ENCODE measurements at regions not wholly inside any gene's neighbourhood (a gene's known extent, or its start where the extent isn't known, plus 50 kb on each side); places are given as distances from the start of the nearest gene placed in this dataset.

- TF ChIP-seq CTCF (IDR thresholded peaks at IDR 0.05) (no peak), POLR2AphosphoS5 (IDR thresholded peaks at IDR 0.05) (no peak), POLR2A (IDR thresholded peaks at IDR 0.05) (no peak)
Measured at GRCh38 chr3:144564011-144564410, 592.4 kb downstream of the DIPK2A start.

All from breast epithelium (tissue), 3 donors.